A549 (cell line): ENCODE measurements at regions not wholly inside any gene's neighbourhood (a gene's known extent, or its start where the extent isn't known, plus 50 kb on each side); places are given as distances from the start of the nearest gene placed in this dataset.

Experiments
- CEBPB ChIP-seq, 2 experiments: fragments of >200 bp in 1 of 2; sonication (Bioruptor Twin) in 1 of 2; formaldehyde crosslinking in 1 of 2; IDR thresholded peaks; 2 replicates each; pipeline ENCODE4 v1.6.1; 2012 to 2016
- EP300 ChIP-seq, 2 experiments: fragments of >200 bp; sonication (Bioruptor Twin); formaldehyde crosslinking; IDR thresholded peaks; 2 replicates in 1 of 2; 3 replicates in 1 of 2; pipeline ENCODE4 v1.6.1; 2016 to 2017
- PHF8 ChIP-seq: fragments of 200-600 bp; sonication (generic); IDR thresholded peaks from 2 replicates; pipeline ENCODE4 v1.6.1; 2016; ENCODE audit warnings: low read depth, mild to moderate bottlenecking, antibody characterized with exemption, moderate library complexity, borderline replicate concordance
- TF ChIP-seq, protein P1 (sequence below): fragments of >200 bp; sonication (Bioruptor Twin); formaldehyde crosslinking; IDR thresholded peaks from 3 replicates; pipeline ENCODE4 v1.5.1; 2016

GRCh38 chr13:104014803-104015645, 948.8 kb upstream of the SLC10A2 start:
- TF ChIP-seq PHF8, result no peak
- TF ChIP-seq, protein P1, sequence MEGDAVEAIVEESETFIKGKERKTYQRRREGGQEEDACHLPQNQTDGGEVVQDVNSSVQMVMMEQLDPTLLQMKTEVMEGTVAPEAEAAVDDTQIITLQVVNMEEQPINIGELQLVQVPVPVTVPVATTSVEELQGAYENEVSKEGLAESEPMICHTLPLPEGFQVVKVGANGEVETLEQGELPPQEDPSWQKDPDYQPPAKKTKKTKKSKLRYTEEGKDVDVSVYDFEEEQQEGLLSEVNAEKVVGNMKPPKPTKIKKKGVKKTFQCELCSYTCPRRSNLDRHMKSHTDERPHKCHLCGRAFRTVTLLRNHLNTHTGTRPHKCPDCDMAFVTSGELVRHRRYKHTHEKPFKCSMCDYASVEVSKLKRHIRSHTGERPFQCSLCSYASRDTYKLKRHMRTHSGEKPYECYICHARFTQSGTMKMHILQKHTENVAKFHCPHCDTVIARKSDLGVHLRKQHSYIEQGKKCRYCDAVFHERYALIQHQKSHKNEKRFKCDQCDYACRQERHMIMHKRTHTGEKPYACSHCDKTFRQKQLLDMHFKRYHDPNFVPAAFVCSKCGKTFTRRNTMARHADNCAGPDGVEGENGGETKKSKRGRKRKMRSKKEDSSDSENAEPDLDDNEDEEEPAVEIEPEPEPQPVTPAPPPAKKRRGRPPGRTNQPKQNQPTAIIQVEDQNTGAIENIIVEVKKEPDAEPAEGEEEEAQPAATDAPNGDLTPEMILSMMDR, result no peak
- no peak for TF ChIP-seq EP300 (IDR thresholded peaks at IDR 0.05)
- no peak for TF ChIP-seq CEBPB (IDR thresholded peaks at IDR 0.05)
